Type B pancreatic cell (in vitro differentiated cells): ENCODE measurements at regions not wholly inside any gene's neighbourhood (a gene's known extent, or its start where the extent isn't known, plus 50 kb on each side); places are given as distances from the start of the nearest gene placed in this dataset.
A peak's percentile ranks its signal among the peaks of the same experiment; 100 is the strongest.
"Not testable (repeated sequence)": the region's sequence is repeated elsewhere in the genome, so short reads cannot be mapped to it uniquely, and the experiment has no call there.

ENCODE experiments used
- DNase-seq: peaks from one replicate; pipeline ENCODE4 v3.0.0; 2021; ENCODE audit warnings: mixed read lengths; ENCODE audit not compliant: unreplicated experiment; ENCODE audit errors: extremely low spot score
- H3K27ac Mint-ChIP-seq: 2 replicates; pipeline ENCODE4 v1.8.0; 2021; ENCODE audit warnings: mild to moderate bottlenecking, mixed read lengths
- H3K27me3 Mint-ChIP-seq: 2 replicates; pipeline ENCODE4 v1.8.0; 2021; ENCODE audit warnings: mixed read lengths
- H3K36me3 Mint-ChIP-seq: 2 replicates; pipeline ENCODE4 v1.8.0; 2021; ENCODE audit warnings: mixed read lengths
- H3K4me1 Mint-ChIP-seq: one replicate; pipeline ENCODE4 v1.8.0; 2021; ENCODE audit warnings: mixed read lengths; ENCODE audit not compliant: unreplicated experiment
- H3K4me3 Mint-ChIP-seq: 2 replicates; pipeline ENCODE4 v1.8.0; 2021; ENCODE audit warnings: mild to moderate bottlenecking, mixed read lengths
- H3K9me3 Mint-ChIP-seq: 2 replicates; pipeline ENCODE4 v1.8.0; 2021; ENCODE audit warnings: mixed read lengths
- CTCF ChIP-seq: fragments of 200-600 bp; sonication (generic); conservative IDR thresholded peaks from 2 replicates; pipeline ENCODE4 v1.5.0; 2021; ENCODE audit warnings: antibody characterized with exemption, mild to moderate bottlenecking

GRCh38 chr4:114417214-114417613, 181.4 kb upstream of the UGT8 start:
- no peak overlapping the region for H3K27ac Mint-ChIP-seq
- peaks cover 3% of the 10 kb centered on the region for H3K36me3 Mint-ChIP-seq
- no peak overlapping the region for H3K4me3 Mint-ChIP-seq
- no peaks in the 10 kb centered on the region for H3K4me1 Mint-ChIP-seq
- no peak for DNase-seq
- TF ChIP-seq CTCF, result peak; percentile 50
- peaks cover 8% of the 10 kb centered on the region for H3K9me3 Mint-ChIP-seq
- no peaks in the 10 kb centered on the region for H3K27me3 Mint-ChIP-seq

- DNase-seq, result no peak
- Mint-ChIP-seq H3K4me1 (no peaks in the 10 kb centered on the region), H3K27ac (no peak overlapping the region), H3K9me3 (peaks cover under 1% of the 10 kb centered on the region), H3K36me3 (peaks cover 3% of the 10 kb centered on the region), H3K27me3 (no peaks in the 10 kb centered on the region), H3K4me3 (no peak overlapping the region)
- TF ChIP-seq CTCF, result no peak
Observed at GRCh38 chr4:114420069-114420468, 178.5 kb upstream of the UGT8 start.

GRCh38 chr4:114423582-114423981, 175.0 kb upstream of the UGT8 start:
- H3K27me3 Mint-ChIP-seq, result no peaks in the 10 kb centered on the region
- H3K36me3 Mint-ChIP-seq, result peaks cover 3% of the 10 kb centered on the region
- no peak for TF ChIP-seq CTCF
- no peaks in the 10 kb centered on the region for H3K4me1 Mint-ChIP-seq
- H3K27ac Mint-ChIP-seq, result no peak overlapping the region
- no peak for DNase-seq
- no peak overlapping the region for H3K4me3 Mint-ChIP-seq
- H3K9me3 Mint-ChIP-seq, result no peaks in the 10 kb centered on the region

GRCh38 chr4:114435116-114435515, 163.5 kb upstream of the UGT8 start:
- Mint-ChIP-seq H3K27me3 (no peaks in the 10 kb centered on the region), H3K4me1 (no peaks in the 10 kb centered on the region), H3K27ac (no peak overlapping the region), H3K36me3 (no peaks in the 10 kb centered on the region), H3K4me3 (no peak overlapping the region), H3K9me3 (peaks cover 10% of the 10 kb centered on the region)
- TF ChIP-seq CTCF, result no peak
- no peak for DNase-seq

GRCh38 chr4:114442856-114443255, 155.8 kb upstream of the UGT8 start:
- no peak overlapping the region for H3K4me3 Mint-ChIP-seq
- no peaks in the 10 kb centered on the region for H3K9me3 Mint-ChIP-seq
- no peaks in the 10 kb centered on the region for H3K36me3 Mint-ChIP-seq
- H3K4me1 Mint-ChIP-seq, result no peaks in the 10 kb centered on the region
- no peak overlapping the region for H3K27ac Mint-ChIP-seq
- no peaks in the 10 kb centered on the region for H3K27me3 Mint-ChIP-seq
- DNase-seq, result no peak
- TF ChIP-seq CTCF, result no peak

- no peak for DNase-seq
- Mint-ChIP-seq H3K4me1 (no peaks in the 10 kb centered on the region), H3K4me3 (no peak overlapping the region), H3K9me3 (no peaks in the 10 kb centered on the region), H3K27ac (no peak overlapping the region), H3K27me3 (no peaks in the 10 kb centered on the region), H3K36me3 (no peaks in the 10 kb centered on the region)
- TF ChIP-seq CTCF, result no peak
Observed at GRCh38 chr4:114444211-114444610, 154.4 kb upstream of the UGT8 start.

GRCh38 chr4:114447963-114448516, 150.6 kb upstream of the UGT8 start:
- H3K27me3 Mint-ChIP-seq, DNase-seq, H3K4me3 Mint-ChIP-seq, H3K27ac Mint-ChIP-seq, H3K9me3 Mint-ChIP-seq, H3K36me3 Mint-ChIP-seq, H3K4me1 Mint-ChIP-seq: not testable (repeated sequence)
